ENCODE measurements at regions not wholly inside any gene's neighbourhood (a gene's known extent, or its start where the extent isn't known, plus 50 kb on each side); places are given as distances from the start of the nearest gene placed in this dataset.

- H3K36me3 ChIP-seq (ENCODE audit: control insufficient read depth, insufficient read depth, low read length) = no peaks in the 10 kb centered on the region
- H3K9me3 ChIP-seq (ENCODE audit: control insufficient read depth, low read length) = no peaks in the 10 kb centered on the region
- H3K4me1 ChIP-seq (ENCODE audit: control insufficient read depth, insufficient read depth, low read length, poor library complexity, severe bottlenecking) = peaks cover 12% of the 10 kb centered on the region
- no peak for DNase-seq
- H3K4me3 ChIP-seq (ENCODE audit: insufficient read depth, low read depth, low read length, poor library complexity, severe bottlenecking) = no peak overlapping the region
- H3K27me3 ChIP-seq (replicated peaks; ENCODE audit: control insufficient read depth, insufficient read depth, low read length, poor library complexity, severe bottlenecking) = no peaks in the 10 kb centered on the region
- no peak overlapping the region for H3K27ac ChIP-seq (ENCODE audit: insufficient read depth, low read length, poor library complexity, severe bottlenecking)
Observed at GRCh38 chr4:140238351-140239056, 84.5 kb upstream of the MAML3 start.

DNA sequence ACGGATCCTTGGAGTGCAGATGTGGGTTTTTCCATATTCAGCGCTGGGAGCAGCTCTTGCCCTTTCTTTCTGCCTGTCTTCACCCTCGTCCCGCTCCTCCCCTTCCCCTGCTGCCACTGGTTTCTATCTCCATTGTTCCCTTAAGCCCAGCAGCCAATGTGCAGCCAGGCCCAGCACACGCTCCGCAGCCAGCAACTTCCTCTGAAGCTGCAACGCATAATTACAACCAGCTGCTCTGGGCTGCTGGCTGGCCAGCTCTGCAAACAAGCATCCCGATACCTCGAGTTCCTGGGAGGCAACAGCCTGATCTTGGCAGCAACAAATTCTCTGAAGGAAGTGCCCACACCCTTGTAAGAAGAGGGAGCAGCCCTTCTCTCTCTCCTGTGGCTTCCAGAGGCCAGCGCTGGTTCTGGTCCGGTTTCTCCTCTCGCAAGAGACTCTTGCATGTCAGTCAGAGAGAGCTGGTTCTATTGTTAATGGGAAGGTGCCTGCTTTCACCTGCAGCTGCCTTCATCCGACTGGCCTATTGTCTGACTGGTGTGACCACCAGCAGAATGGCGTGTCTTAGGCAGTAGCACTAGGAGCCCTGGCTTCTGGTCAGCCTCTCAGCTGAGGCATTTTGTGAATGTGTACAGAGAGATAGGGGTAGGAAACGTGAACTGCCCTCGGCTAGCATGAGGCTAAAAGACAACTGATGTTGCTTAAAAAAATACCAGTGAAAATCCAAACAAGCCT is 83.8 kb upstream of the MAML3 start:
- Histone ChIP-seq H3K27me3 (replicated peaks; ENCODE audit: control insufficient read depth, insufficient read depth, low read length, poor library complexity, severe bottlenecking) (no peaks in the 10 kb centered on the region), H3K4me3 (ENCODE audit: insufficient read depth, low read depth, low read length, poor library complexity, severe bottlenecking) (no peak overlapping the region), H3K36me3 (ENCODE audit: control insufficient read depth, insufficient read depth, low read length) (no peaks in the 10 kb centered on the region), H3K27ac (ENCODE audit: insufficient read depth, low read length, poor library complexity, severe bottlenecking) (no peak overlapping the region), H3K4me1 (ENCODE audit: control insufficient read depth, insufficient read depth, low read length, poor library complexity, severe bottlenecking) (peaks cover 8% of the 10 kb centered on the region), H3K9me3 (ENCODE audit: control insufficient read depth, low read length) (no peaks in the 10 kb centered on the region)
- DNase-seq = no peak

GRCh38 chr4:140236654-140237169 is 82.7 kb upstream of the MAML3 start:
- no peak for DNase-seq
- Histone ChIP-seq H3K27ac (ENCODE audit: insufficient read depth, low read length, poor library complexity, severe bottlenecking) (no peak overlapping the region), H3K4me1 (ENCODE audit: control insufficient read depth, insufficient read depth, low read length, poor library complexity, severe bottlenecking) (no peaks in the 10 kb centered on the region), H3K27me3 (replicated peaks; ENCODE audit: control insufficient read depth, insufficient read depth, low read length, poor library complexity, severe bottlenecking) (no peaks in the 10 kb centered on the region), H3K4me3 (ENCODE audit: insufficient read depth, low read depth, low read length, poor library complexity, severe bottlenecking) (no peak overlapping the region), H3K36me3 (ENCODE audit: control insufficient read depth, insufficient read depth, low read length) (no peaks in the 10 kb centered on the region), H3K9me3 (ENCODE audit: control insufficient read depth, low read length) (no peaks in the 10 kb centered on the region)

DNA sequence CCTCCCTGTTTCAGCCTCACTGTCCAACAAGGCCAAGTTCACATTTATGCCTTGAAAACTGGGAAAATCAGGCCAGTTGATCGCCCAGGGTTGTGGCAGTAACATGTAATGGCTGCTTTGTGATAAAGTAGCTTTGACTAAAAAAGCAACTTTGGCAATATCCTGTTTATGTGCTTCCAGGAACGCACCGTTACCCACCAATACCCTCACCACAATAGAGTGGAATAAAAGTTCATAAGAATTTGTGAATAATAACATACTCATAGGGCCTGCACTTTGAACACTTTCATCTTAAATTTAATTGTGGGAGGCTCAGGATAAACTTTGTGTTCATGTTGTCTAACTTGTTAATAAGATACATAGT is 80.7 kb upstream of the MAML3 start:
- Histone ChIP-seq H3K27ac (ENCODE audit: insufficient read depth, low read length, poor library complexity, severe bottlenecking) (no peak overlapping the region), H3K4me3 (ENCODE audit: insufficient read depth, low read depth, low read length, poor library complexity, severe bottlenecking) (no peak overlapping the region), H3K4me1 (ENCODE audit: control insufficient read depth, insufficient read depth, low read length, poor library complexity, severe bottlenecking) (no peaks in the 10 kb centered on the region), H3K36me3 (ENCODE audit: control insufficient read depth, insufficient read depth, low read length) (no peaks in the 10 kb centered on the region), H3K27me3 (replicated peaks; ENCODE audit: control insufficient read depth, insufficient read depth, low read length, poor library complexity, severe bottlenecking) (no peaks in the 10 kb centered on the region), H3K9me3 (ENCODE audit: control insufficient read depth, low read length) (no peaks in the 10 kb centered on the region)
- DNase-seq = no peak

GRCh38 chr4:140233791-140234696 is 80.1 kb upstream of the MAML3 start:
- no peaks in the 10 kb centered on the region for H3K4me1 ChIP-seq (ENCODE audit: control insufficient read depth, insufficient read depth, low read length, poor library complexity, severe bottlenecking)
- no peak overlapping the region for H3K27ac ChIP-seq (ENCODE audit: insufficient read depth, low read length, poor library complexity, severe bottlenecking)
- H3K27me3 ChIP-seq (replicated peaks; ENCODE audit: control insufficient read depth, insufficient read depth, low read length, poor library complexity, severe bottlenecking) = no peaks in the 10 kb centered on the region
- no peak for DNase-seq
- H3K36me3 ChIP-seq (ENCODE audit: control insufficient read depth, insufficient read depth, low read length) = no peaks in the 10 kb centered on the region
- H3K9me3 ChIP-seq (ENCODE audit: control insufficient read depth, low read length) = no peaks in the 10 kb centered on the region
- no peak overlapping the region for H3K4me3 ChIP-seq (ENCODE audit: insufficient read depth, low read depth, low read length, poor library complexity, severe bottlenecking)

GRCh38 chr4:140229881-140230280 is 75.9 kb upstream of the MAML3 start:
- Histone ChIP-seq H3K9me3 (ENCODE audit: control insufficient read depth, low read length) (no peaks in the 10 kb centered on the region), H3K36me3 (ENCODE audit: control insufficient read depth, insufficient read depth, low read length) (no peaks in the 10 kb centered on the region), H3K27me3 (replicated peaks; ENCODE audit: control insufficient read depth, insufficient read depth, low read length, poor library complexity, severe bottlenecking) (no peaks in the 10 kb centered on the region), H3K4me1 (ENCODE audit: control insufficient read depth, insufficient read depth, low read length, poor library complexity, severe bottlenecking) (no peaks in the 10 kb centered on the region), H3K4me3 (ENCODE audit: insufficient read depth, low read depth, low read length, poor library complexity, severe bottlenecking) (no peak overlapping the region), H3K27ac (ENCODE audit: insufficient read depth, low read length, poor library complexity, severe bottlenecking) (no peak overlapping the region)
- DNase-seq = no peak

GRCh38 chr4:140227286-140227685 is 73.3 kb upstream of the MAML3 start:
- Histone ChIP-seq H3K4me3 (ENCODE audit: insufficient read depth, low read depth, low read length, poor library complexity, severe bottlenecking) (no peak overlapping the region), H3K4me1 (ENCODE audit: control insufficient read depth, insufficient read depth, low read length, poor library complexity, severe bottlenecking) (no peaks in the 10 kb centered on the region), H3K27me3 (replicated peaks; ENCODE audit: control insufficient read depth, insufficient read depth, low read length, poor library complexity, severe bottlenecking) (no peaks in the 10 kb centered on the region), H3K36me3 (ENCODE audit: control insufficient read depth, insufficient read depth, low read length) (no peaks in the 10 kb centered on the region), H3K27ac (ENCODE audit: insufficient read depth, low read length, poor library complexity, severe bottlenecking) (no peak overlapping the region), H3K9me3 (ENCODE audit: control insufficient read depth, low read length) (no peaks in the 10 kb centered on the region)
- DNase-seq = no peak

- Histone ChIP-seq H3K4me1 (ENCODE audit: control insufficient read depth, insufficient read depth, low read length, poor library complexity, severe bottlenecking) (no peaks in the 10 kb centered on the region), H3K9me3 (ENCODE audit: control insufficient read depth, low read length) (no peaks in the 10 kb centered on the region), H3K4me3 (ENCODE audit: insufficient read depth, low read depth, low read length, poor library complexity, severe bottlenecking) (no peak overlapping the region), H3K27ac (ENCODE audit: insufficient read depth, low read length, poor library complexity, severe bottlenecking) (no peak overlapping the region), H3K36me3 (ENCODE audit: control insufficient read depth, insufficient read depth, low read length) (no peaks in the 10 kb centered on the region), H3K27me3 (replicated peaks; ENCODE audit: control insufficient read depth, insufficient read depth, low read length, poor library complexity, severe bottlenecking) (no peaks in the 10 kb centered on the region)
- DNase-seq = no peak
Observed at GRCh38 chr4:140223056-140223810, 69.2 kb upstream of the MAML3 start.

DNA sequence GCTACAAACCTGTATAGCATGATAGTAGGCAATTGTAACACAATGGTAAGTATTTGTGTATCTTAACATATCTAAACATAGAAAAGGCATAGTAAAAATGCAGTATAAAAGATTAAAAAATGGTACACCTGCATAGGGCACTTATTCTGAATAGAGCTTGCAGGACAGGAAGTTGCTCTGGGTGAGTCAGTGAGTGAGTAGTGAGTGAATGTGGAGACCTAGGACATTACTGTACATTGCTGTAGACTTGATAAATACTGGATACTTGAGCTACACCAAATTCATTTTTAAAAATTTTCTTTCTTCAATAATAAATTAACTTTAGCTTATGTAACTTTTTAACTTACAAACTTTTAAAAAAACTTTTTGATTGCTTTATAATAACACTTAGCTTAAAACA is 68.2 kb upstream of the MAML3 start:
- H3K4me3 ChIP-seq (ENCODE audit: insufficient read depth, low read depth, low read length, poor library complexity, severe bottlenecking) = no peak overlapping the region
- H3K36me3 ChIP-seq (ENCODE audit: control insufficient read depth, insufficient read depth, low read length) = no peaks in the 10 kb centered on the region
- H3K9me3 ChIP-seq (ENCODE audit: control insufficient read depth, low read length) = no peaks in the 10 kb centered on the region
- H3K27ac ChIP-seq (ENCODE audit: insufficient read depth, low read length, poor library complexity, severe bottlenecking) = no peak overlapping the region
- H3K27me3 ChIP-seq (replicated peaks; ENCODE audit: control insufficient read depth, insufficient read depth, low read length, poor library complexity, severe bottlenecking) = no peaks in the 10 kb centered on the region
- no peaks in the 10 kb centered on the region for H3K4me1 ChIP-seq (ENCODE audit: control insufficient read depth, insufficient read depth, low read length, poor library complexity, severe bottlenecking)
- DNase-seq = no peak
